Keratinocyte (primary cell): ENCODE measurements at regions not wholly inside any gene's neighbourhood (a gene's known extent, or its start where the extent isn't known, plus 50 kb on each side); places are given as distances from the start of the nearest gene placed in this dataset.

Experiments
- CTCF ChIP-seq, 3 experiments: IDR thresholded peaks in 1 of 3; conservative IDR thresholded peaks in 1 of 3; optimal IDR thresholded peaks in 1 of 3; 2 replicates in 2 of 3; 3 replicates in 1 of 3; pipeline versions ENCODE3 to v1.5.1; 2011; ENCODE audit warnings: low read length in 3 of 3, mild to moderate bottlenecking in 3 of 3, moderate library complexity in 2 of 3, control low read depth in 1 of 3, inconsistent platforms in 1 of 3; ENCODE audit not compliant: insufficient read depth in 2 of 3; ENCODE audit errors: extremely low read depth in 1 of 3
- EZH2 ChIP-seq: IDR thresholded peaks from one replicate; pipeline ENCODE4 v1.6.1; 2012; ENCODE audit warnings: inconsistent platforms, mild to moderate bottlenecking, low read length, moderate library complexity

- no peak for TF ChIP-seq CTCF (optimal IDR thresholded peaks at IDR 0.05 in 1 of 3, IDR thresholded peaks at IDR 0.05 in 1 of 3, conservative IDR thresholded peaks at IDR 0.05 in 1 of 3; ENCODE audit: extremely low read depth in 1 of 3, insufficient read depth in 2 of 3, low read length in 3 of 3)
- no peak for TF ChIP-seq EZH2
Observed at GRCh38 chrX:810186-810585, 179.6 kb downstream of the SHOX start.
